NCI-H2171 treated with DMSO at 0.1 percent for 48 hours (cell line): ENCODE measurements at regions not wholly inside any gene's neighbourhood (a gene's known extent, or its start where the extent isn't known, plus 50 kb on each side); places are given as distances from the start of the nearest gene placed in this dataset.
"Not testable (repeated sequence)": the region's sequence is repeated elsewhere in the genome, so short reads cannot be mapped to it uniquely, and the experiment has no call there.

Experiments used
- DNase-seq: peaks from one replicate; lab custom pipeline; 2025; lab: John Stamatoyannopoulos, UW

- no peak for DNase-seq
Observed at GRCh38 chr9:115301581-115301980, 183.6 kb upstream of the TNC start.

- DNase-seq, result no peak
Observed at GRCh38 chr9:115305543-115305942, 187.6 kb upstream of the TNC start.

- DNase-seq, result no peak
Observed at GRCh38 chr9:115306865-115307264, 188.9 kb upstream of the TNC start.

GRCh38 chr9:115313545-115313944 is 195.6 kb upstream of the TNC start:
- DNase-seq, result no peak

- no peak for DNase-seq
Observed at GRCh38 chr9:115326461-115326860, 208.5 kb upstream of the TNC start.

GRCh38 chr9:115327436-115328122 is 209.6 kb upstream of the TNC start:
- no peak for DNase-seq

- no peak for DNase-seq
Observed at GRCh38 chr9:115328228-115328627, 210.3 kb upstream of the TNC start.

- DNase-seq, result no peak
Observed at GRCh38 chr9:115328677-115329076, 210.7 kb upstream of the TNC start.

- no peak for DNase-seq
Observed at GRCh38 chr9:115333277-115334070, 215.5 kb upstream of the TNC start.

GRCh38 chr9:115335439-115335838 is 217.5 kb upstream of the TNC start:
- DNase-seq, result no peak

GRCh38 chr9:115340314-115340713 is 222.4 kb upstream of the TNC start:
- no peak for DNase-seq

GRCh38 chr9:115341426-115341825 is 223.5 kb upstream of the TNC start:
- no peak for DNase-seq

- not testable (repeated sequence) for DNase-seq
Observed at GRCh38 chr9:115347776-115348175, 229.8 kb upstream of the TNC start.

- DNase-seq, result not testable (repeated sequence)
Observed at GRCh38 chr9:115348936-115349335, 231.0 kb upstream of the TNC start.

GRCh38 chr9:115349542-115349941 is 231.6 kb upstream of the TNC start:
- no peak for DNase-seq

- DNase-seq, result no peak
Observed at GRCh38 chr9:115350548-115350947, 232.6 kb upstream of the TNC start.

- DNase-seq, result no peak
Observed at GRCh38 chr9:115353681-115354080, 235.7 kb upstream of the TNC start.

- no peak for DNase-seq
Observed at GRCh38 chr9:115357821-115358220, 239.9 kb upstream of the TNC start.

- DNase-seq, result no peak
Observed at GRCh38 chr9:115359017-115359780, 241.2 kb upstream of the TNC start.

GRCh38 chr9:115360122-115360521 is 242.2 kb upstream of the TNC start:
- no peak for DNase-seq

GRCh38 chr9:115362101-115362500 is 244.1 kb upstream of the TNC start:
- DNase-seq, result peak; percentile 67

GRCh38 chr9:115362640-115363039 is 244.7 kb upstream of the TNC start:
- peak; percentile 62 for DNase-seq

GRCh38 chr9:115364991-115365390 is 247.0 kb upstream of the TNC start:
- no peak for DNase-seq
